IPS-NIHi7 (cell line): ENCODE measurements at regions not wholly inside any gene's neighbourhood (a gene's known extent, or its start where the extent isn't known, plus 50 kb on each side); places are given as distances from the start of the nearest gene placed in this dataset.
"Not testable (repeated sequence)": the region's sequence is repeated elsewhere in the genome, so short reads cannot be mapped to it uniquely, and the experiment has no call there.

Source experiments
- DNase-seq: peaks from one replicate; pipeline ENCODE4 v3.0.0; 2012; ENCODE audit warnings: mixed read lengths; ENCODE audit errors: extremely low spot score

- DNase-seq, result no peak
Measured at GRCh38 chr19:29873801-29874575, 62.2 kb downstream of the CCNE1 start.

- no peak for DNase-seq
Measured at GRCh38 chr19:29875931-29876330, 64.1 kb downstream of the CCNE1 start.

- DNase-seq, result no peak
Measured at GRCh38 chr19:29876414-29876813, 64.6 kb downstream of the CCNE1 start.

GRCh38 chr19:29876908-29877307 lies 65.1 kb downstream of the CCNE1 start:
- not testable (repeated sequence) for DNase-seq

GRCh38 chr19:29878973-29879654 lies 62.9 kb upstream of the URI1 start:
- DNase-seq, result peak; percentile 69

- no peak for DNase-seq
Measured at GRCh38 chr19:29879655-29879974, 62.4 kb upstream of the URI1 start.

GRCh38 chr19:29880498-29881081 lies 61.4 kb upstream of the URI1 start:
- no peak for DNase-seq

- no peak for DNase-seq
Measured at GRCh38 chr19:29881386-29881785, 60.7 kb upstream of the URI1 start.

GRCh38 chr19:29882719-29883105 lies 59.3 kb upstream of the URI1 start:
- DNase-seq, result no peak

- no peak for DNase-seq
Measured at GRCh38 chr19:29884044-29884443, 58.0 kb upstream of the URI1 start.

GRCh38 chr19:29884466-29884865 lies 57.6 kb upstream of the URI1 start:
- no peak for DNase-seq

GRCh38 chr19:29886106-29886505 lies 55.9 kb upstream of the URI1 start:
- not testable (repeated sequence) for DNase-seq

GRCh38 chr19:29886586-29886985 lies 55.5 kb upstream of the URI1 start:
- no peak for DNase-seq

- DNase-seq, result no peak
Measured at GRCh38 chr19:29887442-29887855, 54.6 kb upstream of the URI1 start.

GRCh38 chr19:29888047-29888446 lies 54.0 kb upstream of the URI1 start:
- DNase-seq, result not testable (repeated sequence)

- no peak for DNase-seq
Measured at GRCh38 chr19:29889702-29890101, 52.3 kb upstream of the URI1 start.

GRCh38 chr19:29890392-29890791 lies 51.6 kb upstream of the URI1 start:
- DNase-seq, result no peak
